ENCODE measurements at regions not wholly inside any gene's neighbourhood (a gene's known extent, or its start where the extent isn't known, plus 50 kb on each side); places are given as distances from the start of the nearest gene placed in this dataset.
"Not testable (repeated sequence)": the region's sequence is repeated elsewhere in the genome, so short reads cannot be mapped to it uniquely, and the experiment has no call there.

DNA sequence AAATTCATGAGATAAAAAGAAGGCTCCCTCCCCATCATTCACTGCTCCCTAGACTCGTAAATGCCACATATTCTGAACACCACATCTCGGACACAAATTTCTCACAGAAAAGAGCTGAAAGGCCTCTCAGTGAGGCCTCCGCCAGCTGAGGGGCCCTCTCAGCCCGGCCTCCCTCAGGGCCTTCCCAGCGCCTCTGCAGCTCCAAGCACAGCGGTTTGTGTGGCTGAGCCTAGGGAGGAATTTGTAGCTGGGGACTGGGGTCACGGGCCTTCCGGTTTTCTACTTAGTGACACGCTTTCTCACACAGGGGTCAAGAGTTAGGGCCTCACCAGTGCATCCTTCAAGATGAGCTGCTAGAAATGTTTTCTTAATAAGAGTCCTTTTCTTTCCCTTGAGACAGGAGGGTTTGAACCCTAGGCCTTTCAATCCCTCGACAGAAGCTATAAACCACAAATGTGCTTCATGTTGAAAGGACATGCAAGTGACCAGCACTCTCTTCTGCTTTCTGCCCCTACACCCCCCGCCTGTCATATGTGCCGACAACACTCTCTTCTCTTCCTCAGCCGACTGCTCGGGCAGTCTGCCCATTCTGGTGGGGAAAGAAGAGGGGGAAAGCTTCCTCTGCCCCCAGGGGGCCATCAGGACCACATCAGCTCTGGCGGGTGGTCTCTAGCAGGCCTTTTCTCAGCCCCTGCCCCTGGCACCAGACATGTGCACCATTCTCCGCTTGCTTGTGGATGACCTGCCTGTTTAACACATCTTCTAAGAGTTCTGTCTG is 104.9 kb downstream of the CHIC2 start:
- DNase-seq (ENCODE audit: low read depth), result no peak

GRCh38 chr4:53956454-53956853 is 108.0 kb downstream of the CHIC2 start:
- DNase-seq (ENCODE audit: low read depth), result no peak

DNA sequence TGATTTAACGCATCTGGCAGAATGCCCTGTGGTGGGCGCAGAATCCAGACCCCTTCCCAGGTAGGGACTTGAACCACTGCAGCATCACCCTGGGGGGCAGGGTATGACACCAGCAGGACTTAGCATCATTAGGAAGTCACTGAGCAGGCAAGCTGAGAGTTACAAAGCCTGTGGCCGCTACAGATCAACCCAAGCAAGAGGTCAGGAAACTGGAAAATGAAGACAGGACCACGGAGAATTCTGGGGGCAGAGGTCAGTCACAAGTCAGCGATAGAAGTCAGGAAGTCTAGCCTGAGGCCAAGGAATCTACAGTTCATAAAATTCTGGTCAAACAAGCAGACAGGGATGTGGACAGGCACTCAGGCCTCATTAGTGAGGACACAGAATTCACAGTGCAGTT is 108.4 kb downstream of the CHIC2 start:
- no peak for DNase-seq (ENCODE audit: low read depth)

DNA sequence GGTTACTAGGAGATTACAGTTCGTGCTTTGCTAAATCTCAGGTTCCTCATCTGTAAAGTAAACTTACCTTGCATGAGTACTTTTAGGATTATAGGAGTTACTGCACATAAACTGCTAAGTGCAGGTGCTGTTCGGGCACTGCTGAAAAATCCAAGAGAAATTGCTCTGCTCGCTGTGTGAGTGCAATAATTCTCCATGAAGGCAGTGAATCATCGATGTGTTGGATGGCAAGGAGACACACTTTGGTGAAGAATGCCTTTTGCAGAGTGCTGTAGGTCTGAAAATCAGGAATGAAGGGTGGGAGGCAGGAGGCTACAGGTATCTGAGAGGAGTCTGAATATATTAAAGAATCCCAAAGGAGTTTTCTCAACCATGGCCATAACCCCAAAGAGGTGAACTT is 113.0 kb downstream of the CHIC2 start:
- no peak for DNase-seq (ENCODE audit: low read depth)

- peak; percentile 70 for DNase-seq (ENCODE audit: low read depth)
These were observed 120.9 kb downstream of the CHIC2 start for GRCh38 chr4:53943345-53944085.

- no peak for DNase-seq (ENCODE audit: low read depth)
These were observed 121.7 kb downstream of the CHIC2 start for GRCh38 chr4:53942712-53943111.

DNA sequence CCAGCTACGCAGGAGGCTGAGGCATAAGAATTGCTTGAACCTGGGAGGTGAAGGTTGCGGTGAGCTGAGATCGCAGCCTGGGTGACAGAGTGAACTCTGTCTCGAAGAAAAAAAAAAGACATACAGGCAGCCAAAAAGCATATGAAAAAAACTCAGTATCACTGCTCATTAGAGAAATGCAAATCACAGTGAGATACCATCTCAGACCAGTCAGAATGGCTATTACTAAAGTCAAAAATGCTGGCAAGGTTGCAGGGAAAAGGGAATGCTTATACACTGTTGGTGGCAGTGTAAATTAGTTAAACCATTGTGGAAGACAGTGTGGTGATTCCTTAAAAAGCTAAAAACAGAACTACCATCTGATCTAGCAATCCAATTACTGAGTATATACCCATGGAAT is 123.1 kb downstream of the CHIC2 start:
- DNase-seq (ENCODE audit: low read depth), result no peak

DNA sequence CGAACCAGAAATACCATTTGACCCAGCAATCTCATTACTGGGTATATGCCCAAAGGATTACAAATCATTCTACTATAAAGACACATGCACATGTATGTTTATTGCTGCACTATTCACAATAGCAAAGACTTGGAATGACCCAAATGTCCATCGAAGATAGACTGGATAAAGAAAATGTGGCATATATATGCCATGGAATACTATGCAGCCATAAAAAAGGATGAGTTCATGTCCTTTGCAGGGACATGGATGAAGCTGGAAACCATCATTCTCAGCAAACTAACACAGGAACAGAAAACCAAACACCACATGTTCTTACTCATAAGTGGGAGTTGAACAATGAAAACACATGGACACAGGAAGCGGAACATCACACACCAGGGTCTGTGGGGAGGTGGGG is 124.5 kb downstream of the CHIC2 start:
- DNase-seq (ENCODE audit: low read depth), result not testable (repeated sequence)

DNA sequence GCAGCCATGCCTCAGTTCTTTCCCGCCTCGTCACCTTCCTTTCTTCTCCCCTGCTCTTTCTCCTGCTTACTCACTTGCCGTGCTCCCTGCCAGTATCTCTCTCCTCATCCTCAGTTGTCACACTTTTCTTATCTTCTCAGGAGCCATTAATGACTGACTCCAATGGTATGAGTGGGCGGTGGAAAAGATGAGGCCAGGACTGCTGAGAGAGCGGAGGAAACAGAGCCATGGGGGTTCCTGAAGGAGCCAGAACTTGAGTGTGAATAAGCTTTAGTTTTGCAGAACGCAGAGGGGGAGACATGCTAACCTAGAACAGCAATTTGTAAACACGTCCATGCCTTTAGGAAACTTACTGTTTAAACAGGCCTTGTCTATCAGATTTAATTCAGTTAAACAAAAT is 126.5 kb downstream of the CHIC2 start:
- peak; percentile 77 for DNase-seq (ENCODE audit: low read depth)

- no peak for DNase-seq (ENCODE audit: low read depth)
These were observed 127.1 kb downstream of the CHIC2 start for GRCh38 chr4:53937327-53937726.

DNA sequence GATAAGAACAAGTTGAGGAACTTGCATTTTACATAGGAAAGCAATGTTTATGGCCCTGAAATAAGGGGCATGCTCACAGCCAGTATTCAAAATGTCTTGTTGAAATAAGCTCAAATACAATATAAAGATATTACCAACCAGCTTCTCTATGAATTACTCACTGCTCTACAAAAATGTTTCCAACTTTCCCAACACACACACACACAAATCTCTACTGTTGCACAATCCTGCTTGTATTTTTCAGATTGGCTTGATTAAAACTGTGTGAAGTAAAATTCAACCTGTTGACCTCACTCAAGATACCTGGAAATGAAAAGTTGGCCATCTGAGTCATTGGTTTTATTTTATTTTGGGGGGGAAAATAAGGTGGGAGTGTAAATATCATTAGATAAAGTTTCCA is 128.6 kb downstream of the CHIC2 start:
- DNase-seq (ENCODE audit: low read depth), result no peak

GRCh38 chr4:53932796-53933610 is 131.4 kb downstream of the CHIC2 start:
- DNase-seq (ENCODE audit: low read depth), result peak; percentile 39

- no peak for DNase-seq (ENCODE audit: low read depth)
These were observed 132.9 kb downstream of the CHIC2 start for GRCh38 chr4:53931461-53931961.

- peak; percentile 71 for DNase-seq (ENCODE audit: low read depth)
These were observed 134.2 kb downstream of the CHIC2 start for GRCh38 chr4:53929955-53930798.

GRCh38 chr4:53929311-53929710 is 135.1 kb downstream of the CHIC2 start:
- no peak for DNase-seq (ENCODE audit: low read depth)

GRCh38 chr4:53928825-53929224 is 135.6 kb downstream of the CHIC2 start:
- DNase-seq (ENCODE audit: low read depth), result no peak

DNA sequence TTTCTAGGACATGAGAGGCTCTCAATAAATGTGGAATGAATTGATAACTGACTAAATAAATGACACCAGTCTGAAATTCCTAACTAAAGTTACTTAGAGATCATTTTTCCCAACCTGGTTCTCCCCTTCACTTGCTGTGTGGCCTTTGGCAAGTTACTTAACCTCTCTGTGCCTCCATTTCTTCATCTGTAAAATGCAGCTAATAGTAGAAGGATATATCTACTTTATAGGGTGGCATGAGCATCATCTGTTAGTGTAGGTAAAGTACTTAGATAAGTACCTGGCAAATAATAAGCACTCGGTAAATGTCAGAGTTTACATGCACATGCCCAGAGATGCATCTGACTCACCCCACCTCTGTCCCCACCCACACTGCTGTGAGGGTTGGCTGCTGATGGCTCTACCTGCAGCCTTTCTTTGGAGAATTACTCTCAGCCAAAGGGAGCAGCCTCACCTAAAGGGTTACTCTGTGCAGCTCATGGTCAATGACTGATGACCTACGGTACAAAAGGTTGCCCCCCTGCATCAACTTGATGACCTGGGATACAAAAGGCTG is 139.3 kb downstream of the CHIC2 start:
- DNase-seq (ENCODE audit: low read depth), result no peak

- no peak for DNase-seq (ENCODE audit: low read depth)
These were observed 139.9 kb downstream of the CHIC2 start for GRCh38 chr4:53924333-53925049.

DNA sequence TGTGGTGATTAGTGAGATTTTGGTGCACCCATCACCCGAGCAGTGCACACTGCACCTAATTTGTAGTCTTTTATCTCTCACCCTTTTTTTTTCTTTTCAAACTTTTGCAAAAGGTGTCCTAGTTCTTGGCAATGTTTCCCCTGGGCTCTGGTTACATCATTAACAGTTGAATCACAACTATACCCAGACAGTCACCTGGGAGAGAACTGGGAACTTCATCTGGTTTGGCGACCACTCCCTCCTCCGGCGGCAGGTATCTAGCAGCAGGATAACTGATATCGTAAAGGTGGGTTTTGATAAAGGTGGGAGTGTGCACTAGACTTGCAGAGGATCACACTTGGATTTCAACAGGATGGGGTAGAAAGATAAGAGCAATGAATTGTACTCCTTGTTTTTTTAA is 140.5 kb downstream of the CHIC2 start:
- no peak for DNase-seq (ENCODE audit: low read depth)

DNA sequence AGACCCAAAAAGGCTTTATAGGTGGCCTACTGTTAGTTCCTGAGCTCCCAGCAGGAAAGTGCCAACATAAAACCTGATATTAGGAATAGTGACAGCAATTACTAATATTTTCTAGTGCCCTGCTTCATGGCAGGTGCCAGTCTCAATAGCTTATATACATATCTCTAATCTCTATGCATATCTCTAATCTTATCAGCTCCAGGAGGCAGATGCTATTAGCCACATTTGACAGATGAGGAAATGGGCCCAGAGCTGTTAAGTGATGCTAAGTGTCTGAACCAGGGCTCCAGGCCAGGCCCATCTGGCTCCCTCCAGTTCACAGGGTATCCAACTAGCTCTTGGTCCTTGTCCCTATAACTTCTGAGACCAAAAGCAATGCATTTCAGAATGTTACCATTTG is 142.5 kb downstream of the CHIC2 start:
- no peak for DNase-seq (ENCODE audit: low read depth)

Measured in Daoy (cell line).